NCI-H524 (cell line): ENCODE measurements at regions not wholly inside any gene's neighbourhood (a gene's known extent, or its start where the extent isn't known, plus 50 kb on each side); places are given as distances from the start of the nearest gene placed in this dataset.
A peak's percentile ranks its signal among the peaks of the same experiment; 100 is the strongest.
"Not testable (repeated sequence)": the region's sequence is repeated elsewhere in the genome, so short reads cannot be mapped to it uniquely, and the experiment has no call there.

ENCODE experiments used
- DNase-seq, 2 experiments: peaks; one replicate each; lab custom pipeline; 2025; lab: John Stamatoyannopoulos, UW

GRCh38 chr16:82300374-82300951 lies 130.4 kb upstream of the MPHOSPH6 start:
- no peak for DNase-seq

GRCh38 chr16:82298472-82298871 lies 128.4 kb upstream of the MPHOSPH6 start:
- DNase-seq = no peak

GRCh38 chr16:82295290-82296201 lies 125.5 kb upstream of the MPHOSPH6 start:
- no peak for DNase-seq

GRCh38 chr16:82293671-82294070 lies 123.6 kb upstream of the MPHOSPH6 start:
- DNase-seq = no peak

GRCh38 chr16:82287937-82288336 lies 117.9 kb upstream of the MPHOSPH6 start:
- DNase-seq = no peak

GRCh38 chr16:82282662-82283061 lies 112.6 kb upstream of the MPHOSPH6 start:
- no peak for DNase-seq

- DNase-seq = no peak
Observed at GRCh38 chr16:82281544-82281943, 111.5 kb upstream of the MPHOSPH6 start.

GRCh38 chr16:82280867-82281266 lies 110.8 kb upstream of the MPHOSPH6 start:
- no peak for DNase-seq

GRCh38 chr16:82275349-82275748 lies 105.3 kb upstream of the MPHOSPH6 start:
- not testable (repeated sequence) for DNase-seq

GRCh38 chr16:82271636-82272035 lies 101.6 kb upstream of the MPHOSPH6 start:
- DNase-seq = no peak

- not testable (repeated sequence) for DNase-seq
Observed at GRCh38 chr16:82267675-82268074, 97.7 kb upstream of the MPHOSPH6 start.

GRCh38 chr16:82265809-82266208 lies 95.8 kb upstream of the MPHOSPH6 start:
- DNase-seq = no peak

- DNase-seq = peak in 1 of 2 experiments; percentile 9
Observed at GRCh38 chr16:82264756-82265155, 94.7 kb upstream of the MPHOSPH6 start.

GRCh38 chr16:82263521-82264143 lies 93.6 kb upstream of the MPHOSPH6 start:
- peak; percentile 23 to 72 for DNase-seq

GRCh38 chr16:82262244-82262643 lies 92.2 kb upstream of the MPHOSPH6 start:
- no peak for DNase-seq

GRCh38 chr16:82260212-82260795 lies 90.3 kb upstream of the MPHOSPH6 start:
- no peak for DNase-seq

GRCh38 chr16:82259731-82260130 lies 89.7 kb upstream of the MPHOSPH6 start:
- no peak for DNase-seq

GRCh38 chr16:82257990-82258389 lies 88.0 kb upstream of the MPHOSPH6 start:
- DNase-seq = no peak

GRCh38 chr16:82252582-82252981 lies 82.6 kb upstream of the MPHOSPH6 start:
- no peak for DNase-seq

GRCh38 chr16:82248677-82249076 lies 78.7 kb upstream of the MPHOSPH6 start:
- no peak for DNase-seq

GRCh38 chr16:82248012-82248656 lies 78.1 kb upstream of the MPHOSPH6 start:
- no peak for DNase-seq

- no peak for DNase-seq
Observed at GRCh38 chr16:82242201-82242600, 72.2 kb upstream of the MPHOSPH6 start.
